Islet precursor cell (in vitro differentiated cells): ENCODE measurements at regions not wholly inside any gene's neighbourhood (a gene's known extent, or its start where the extent isn't known, plus 50 kb on each side); places are given as distances from the start of the nearest gene placed in this dataset.
"Not testable (repeated sequence)": the region's sequence is repeated elsewhere in the genome, so short reads cannot be mapped to it uniquely, and the experiment has no call there.

ENCODE experiments used
- DNase-seq: peaks from one replicate; pipeline ENCODE4 v3.0.0-alpha.2; 2018

GRCh38 chr12:34398366-34398705 lies 376.0 kb downstream of the ALG10 start:
- peak; percentile 29 for DNase-seq

- DNase-seq: peak; percentile 35
Measured at GRCh38 chr12:34398706-34399630, 376.7 kb downstream of the ALG10 start.

- DNase-seq: peak; percentile 39
Measured at GRCh38 chr12:34399631-34400410, 377.5 kb downstream of the ALG10 start.

GRCh38 chr12:34400411-34400881 lies 378.1 kb downstream of the ALG10 start:
- peak; percentile 32 for DNase-seq

- DNase-seq: peak; percentile 37
Measured at GRCh38 chr12:34400986-34401658, 378.8 kb downstream of the ALG10 start.

- peak; percentile 42 for DNase-seq
Measured at GRCh38 chr12:34401659-34402227, 379.4 kb downstream of the ALG10 start.

GRCh38 chr12:34402228-34402898 lies 380.1 kb downstream of the ALG10 start:
- DNase-seq: peak; percentile 47

- DNase-seq: peak; percentile 37
Measured at GRCh38 chr12:34402899-34403705, 380.8 kb downstream of the ALG10 start.

- DNase-seq: peak; percentile 34
Measured at GRCh38 chr12:34403706-34404376, 381.5 kb downstream of the ALG10 start.

- DNase-seq: peak; percentile 31
Measured at GRCh38 chr12:34404377-34405285, 382.3 kb downstream of the ALG10 start.

- peak; percentile 25 for DNase-seq
Measured at GRCh38 chr12:34405286-34406227, 383.3 kb downstream of the ALG10 start.

- peak; percentile 25 for DNase-seq
Measured at GRCh38 chr12:34406228-34406995, 384.1 kb downstream of the ALG10 start.

- peak; percentile 40 for DNase-seq
Measured at GRCh38 chr12:34406996-34407300, 384.7 kb downstream of the ALG10 start.

GRCh38 chr12:34407813-34408212 lies 385.5 kb downstream of the ALG10 start:
- no peak for DNase-seq

GRCh38 chr12:34431509-34431908 lies 409.2 kb downstream of the ALG10 start:
- DNase-seq: not testable (repeated sequence)
